Activated CD8-positive, alpha-beta T cell treated with anti-CD3 and anti-CD28 coated beads for 36 hours (primary cell): ENCODE measurements at regions not wholly inside any gene's neighbourhood (a gene's known extent, or its start where the extent isn't known, plus 50 kb on each side); places are given as distances from the start of the nearest gene placed in this dataset.

ENCODE experiments used
- ATAC-seq: fragments of 200-7000 bp; cut with Tn5 transposase; one replicate; pipeline ENCODE4 v1.10.0; 2021; ENCODE audit warnings: mild to moderate bottlenecking, moderate library complexity
- CTCF ChIA-PET: fragments of 350-600 bp; sonication (Branson Sonifier 250); formaldehyde crosslinking; loops from one replicate; lab custom pipeline; 2021; ENCODE audit warnings: antibody characterized with exemption; lab: Charles Lee
- POLR2A ChIA-PET: fragments of 350-600 bp; sonication (Branson Sonifier 250); formaldehyde crosslinking; loops from one replicate; lab custom pipeline; 2021; ENCODE audit warnings: antibody characterized with exemption; lab: Charles Lee
- DNase-seq: peaks from one replicate; pipeline ENCODE4 v3.0.0-alpha.2; 2020
- H3K27ac Mint-ChIP-seq: one replicate; pipeline ENCODE4 v1.8.0; 2021; ENCODE audit warnings: mild to moderate bottlenecking, mixed read lengths
- H3K27me3 Mint-ChIP-seq: one replicate; pipeline ENCODE4 v1.8.0; 2021; ENCODE audit warnings: mixed read lengths
- H3K36me3 Mint-ChIP-seq: one replicate; pipeline ENCODE4 v1.8.0; 2021; ENCODE audit warnings: low read depth, mixed read lengths
- H3K4me1 Mint-ChIP-seq: one replicate; pipeline ENCODE4 v1.8.0; 2021; ENCODE audit warnings: low read depth, mixed read lengths
- H3K4me3 Mint-ChIP-seq: one replicate; pipeline ENCODE4 v1.8.0; 2021; ENCODE audit warnings: mild to moderate bottlenecking, moderate library complexity, mixed read lengths
- H3K9me3 Mint-ChIP-seq: one replicate; pipeline ENCODE4 v1.8.0; 2021; ENCODE audit warnings: mixed read lengths
- intact Hi-C: fragments of 100-400 bp; cut with micrococcal nuclease; formaldehyde crosslinking; loops from one replicate; pipeline ENCODE4 v1.10.0; 2022
- TF ChIP-seq, protein P1 (sequence below): fragments of 200-600 bp; IDR thresholded peaks from one replicate; pipeline ENCODE4 v1.8.0; 2022; ENCODE audit warnings: antibody characterized with exemption, mild to moderate bottlenecking

DNA sequence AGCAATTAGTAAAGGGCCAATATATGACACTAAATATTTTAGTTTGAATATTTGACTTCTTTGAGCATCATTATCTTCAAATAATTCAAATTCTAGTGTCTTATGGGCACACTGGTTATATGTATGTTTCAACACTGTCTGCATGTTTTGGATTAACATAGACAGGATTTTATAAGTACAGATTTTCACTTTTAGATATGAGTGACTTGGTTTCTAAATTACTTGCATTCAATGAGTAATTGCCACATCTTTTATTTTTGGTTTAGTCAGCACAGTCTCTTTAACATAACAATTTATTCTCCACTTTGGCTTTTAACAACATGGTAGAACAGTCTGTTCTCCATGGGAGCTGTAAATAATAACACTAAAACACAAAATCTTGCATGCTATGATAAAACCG lies 674.8 kb downstream of the TBL1XR1 start:
- Mint-ChIP-seq H3K4me1 (no peaks in the 10 kb centered on the region), H3K27ac (no peak overlapping the region), H3K27me3 (no peaks in the 10 kb centered on the region), H3K9me3 (no peaks in the 10 kb centered on the region), H3K4me3 (no peak overlapping the region), H3K36me3 (no peaks in the 10 kb centered on the region)
- TF ChIP-seq, protein P1, sequence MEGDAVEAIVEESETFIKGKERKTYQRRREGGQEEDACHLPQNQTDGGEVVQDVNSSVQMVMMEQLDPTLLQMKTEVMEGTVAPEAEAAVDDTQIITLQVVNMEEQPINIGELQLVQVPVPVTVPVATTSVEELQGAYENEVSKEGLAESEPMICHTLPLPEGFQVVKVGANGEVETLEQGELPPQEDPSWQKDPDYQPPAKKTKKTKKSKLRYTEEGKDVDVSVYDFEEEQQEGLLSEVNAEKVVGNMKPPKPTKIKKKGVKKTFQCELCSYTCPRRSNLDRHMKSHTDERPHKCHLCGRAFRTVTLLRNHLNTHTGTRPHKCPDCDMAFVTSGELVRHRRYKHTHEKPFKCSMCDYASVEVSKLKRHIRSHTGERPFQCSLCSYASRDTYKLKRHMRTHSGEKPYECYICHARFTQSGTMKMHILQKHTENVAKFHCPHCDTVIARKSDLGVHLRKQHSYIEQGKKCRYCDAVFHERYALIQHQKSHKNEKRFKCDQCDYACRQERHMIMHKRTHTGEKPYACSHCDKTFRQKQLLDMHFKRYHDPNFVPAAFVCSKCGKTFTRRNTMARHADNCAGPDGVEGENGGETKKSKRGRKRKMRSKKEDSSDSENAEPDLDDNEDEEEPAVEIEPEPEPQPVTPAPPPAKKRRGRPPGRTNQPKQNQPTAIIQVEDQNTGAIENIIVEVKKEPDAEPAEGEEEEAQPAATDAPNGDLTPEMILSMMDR: no peak
- no peak for DNase-seq
- intact Hi-C loops: no loop called here
- no peak for ATAC-seq
- CTCF ChIA-PET: no interaction called here
- POLR2A ChIA-PET: no interaction called here

DNA sequence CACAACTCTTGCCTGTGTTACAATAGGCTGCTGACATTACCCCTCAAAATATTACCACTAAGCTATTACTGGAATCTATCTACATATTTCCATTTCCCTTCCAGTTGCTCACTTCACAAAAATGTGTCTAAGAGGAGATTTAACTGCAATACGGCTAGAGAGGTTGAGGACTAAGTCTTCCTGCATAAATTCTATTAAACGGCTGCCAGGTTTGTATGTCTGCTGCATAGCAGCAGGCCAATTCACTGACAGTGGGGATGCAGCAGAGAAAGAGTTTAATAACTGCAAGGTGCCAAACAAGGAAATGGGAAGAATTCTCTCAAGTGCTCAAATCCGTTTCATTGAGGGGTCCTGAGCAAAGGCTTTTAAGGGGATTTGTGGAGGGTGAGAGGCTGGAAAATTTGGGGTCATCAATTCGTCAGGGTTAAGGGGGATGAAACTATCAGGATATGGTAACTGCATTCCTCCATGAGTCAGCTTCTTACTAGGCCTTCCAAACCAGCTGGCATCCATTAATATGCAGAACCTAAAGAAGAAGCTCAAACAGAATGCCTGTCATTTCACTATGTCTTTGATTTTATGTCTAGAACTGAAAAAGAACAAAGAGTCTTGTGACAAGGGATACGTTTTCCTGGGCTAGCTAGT lies 675.6 kb downstream of the TBL1XR1 start:
- ChIA-PET POLR2A (no interaction called here), CTCF (no interaction called here)
- no peaks in the 10 kb centered on the region for H3K4me1 Mint-ChIP-seq
- no peak overlapping the region for H3K4me3 Mint-ChIP-seq
- ATAC-seq (no peak), DNase-seq (no peak)
- no peaks in the 10 kb centered on the region for H3K27me3 Mint-ChIP-seq
- peaks cover 2% of the 10 kb centered on the region for H3K9me3 Mint-ChIP-seq
- TF ChIP-seq, protein P1: no peak
- no peaks in the 10 kb centered on the region for H3K36me3 Mint-ChIP-seq
- intact Hi-C loops: no loop called here
- no peak overlapping the region for H3K27ac Mint-ChIP-seq

DNA sequence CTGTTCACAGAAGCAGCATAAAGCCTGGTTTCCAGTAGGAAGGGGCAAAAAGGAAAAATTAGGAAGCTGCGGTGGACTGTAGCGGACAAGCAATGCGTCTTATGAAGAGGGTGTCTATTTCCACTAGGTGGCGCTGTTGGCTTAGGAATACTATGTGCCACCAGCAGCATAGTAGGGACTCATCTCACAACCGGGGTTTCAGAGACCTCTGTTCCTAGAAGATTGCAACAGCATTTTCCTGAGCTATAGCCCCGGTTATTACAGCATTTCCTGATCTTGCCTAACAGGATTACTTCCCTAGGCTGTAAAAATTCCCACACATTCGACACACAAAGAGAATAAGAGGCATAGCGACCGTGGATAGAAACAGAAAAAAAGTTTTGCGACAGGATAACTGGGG lies 683.0 kb downstream of the TBL1XR1 start:
- no peak overlapping the region for H3K27ac Mint-ChIP-seq
- peak; percentile 27 for DNase-seq
- CTCF ChIA-PET: no interaction called here

DNA sequence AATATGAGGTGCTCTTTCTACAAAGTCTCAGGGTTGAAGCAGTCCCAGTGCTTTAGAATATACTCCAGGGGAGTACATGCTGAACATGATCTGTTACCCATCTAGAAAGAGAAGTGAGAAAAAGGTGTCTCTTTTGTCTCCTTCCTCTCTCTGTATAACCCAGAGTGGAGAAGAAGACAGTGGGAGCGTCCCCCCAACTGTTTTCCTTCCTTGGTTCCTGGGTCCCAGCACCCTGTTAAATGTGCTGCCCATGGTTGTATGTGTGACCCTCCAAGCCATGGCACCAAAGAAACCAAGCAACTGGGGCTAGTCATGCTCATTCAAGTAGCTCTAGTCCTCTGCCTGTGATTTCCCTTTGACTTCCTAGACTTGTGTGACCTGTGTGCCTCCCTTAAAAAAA lies 683.7 kb downstream of the TBL1XR1 start:
- H3K27me3 Mint-ChIP-seq: no peaks in the 10 kb centered on the region
- TF ChIP-seq, protein P1: no peak
- POLR2A ChIA-PET: no interaction called here
- H3K27ac Mint-ChIP-seq: no peak overlapping the region
- H3K36me3 Mint-ChIP-seq: peaks cover 3% of the 10 kb centered on the region
- H3K9me3 Mint-ChIP-seq: peaks cover 35% of the 10 kb centered on the region
- intact Hi-C loops: loop anchor here (10.0 kb wide), 1 partner anchor 421 kb away; no protein-coding TSS in a partner anchor
- DNase-seq (peak; percentile 14), ATAC-seq (no peak)
- CTCF ChIA-PET: no interaction called here
- H3K4me1 Mint-ChIP-seq: no peaks in the 10 kb centered on the region
- H3K4me3 Mint-ChIP-seq: no peak overlapping the region

More for the DNA sequence above, 683.0 kb downstream of the TBL1XR1 start:
- Mint-ChIP-seq H3K4me3 (no peak overlapping the region), H3K4me1 (no peaks in the 10 kb centered on the region), H3K9me3 (peaks cover 35% of the 10 kb centered on the region), H3K27me3 (no peaks in the 10 kb centered on the region), H3K36me3 (peaks cover 3% of the 10 kb centered on the region)
- intact Hi-C loops: loop anchor here (10.0 kb wide), 1 partner anchor 421 kb away; no protein-coding TSS in a partner anchor
- TF ChIP-seq, protein P1: peak; percentile 50
- no peak for ATAC-seq
- POLR2A ChIA-PET: no interaction called here

DNA sequence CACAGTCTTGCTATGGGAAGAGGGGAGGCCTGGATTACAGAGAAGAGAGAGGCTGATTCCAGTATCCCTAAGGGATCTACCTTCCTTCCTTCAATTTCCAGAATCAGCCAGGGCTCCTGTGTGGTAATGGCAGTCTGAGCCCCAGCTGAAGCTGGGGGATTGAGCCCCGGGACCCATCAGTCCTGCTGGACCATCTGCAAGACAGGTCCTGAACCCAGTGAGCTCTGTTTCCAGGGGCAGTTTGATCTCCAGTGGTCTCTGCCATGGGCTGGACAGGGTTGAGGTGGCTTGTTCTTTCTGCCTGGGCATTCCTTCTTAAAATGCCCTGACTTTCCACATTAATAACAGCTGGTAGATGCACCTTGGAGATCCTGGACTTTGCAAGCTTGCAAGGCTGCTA lies 685.2 kb downstream of the TBL1XR1 start:
- no peaks in the 10 kb centered on the region for H3K27me3 Mint-ChIP-seq
- ATAC-seq (no peak), DNase-seq (no peak)
- H3K9me3 Mint-ChIP-seq: peaks cover 35% of the 10 kb centered on the region
- H3K36me3 Mint-ChIP-seq: peaks cover 3% of the 10 kb centered on the region
- CTCF ChIA-PET: no interaction called here
- intact Hi-C loops: loop anchor here (10.0 kb wide), 1 partner anchor 423 kb away; no protein-coding TSS in a partner anchor
- H3K4me3 Mint-ChIP-seq: no peak overlapping the region
- no peak overlapping the region for H3K27ac Mint-ChIP-seq
- no peaks in the 10 kb centered on the region for H3K4me1 Mint-ChIP-seq
- TF ChIP-seq, protein P1: no peak
- POLR2A ChIA-PET: no interaction called here
